Thoracic aorta (tissue), 2 donors: ENCODE measurements at regions not wholly inside any gene's neighbourhood (a gene's known extent, or its start where the extent isn't known, plus 50 kb on each side); places are given as distances from the start of the nearest gene placed in this dataset.

Experiments
- ATAC-seq: fragments of 150-250 bp; one replicate; pipeline ENCODE4 v1.8.0; 2017; ENCODE audit warnings: low read depth; ENCODE audit not compliant: insufficient number of reproducible peaks, low FRiP score
- DNase-seq: peaks from one replicate; pipeline ENCODE4 v3.0.0-alpha.2; 2020; ENCODE audit warnings: low spot score
- H3K27ac ChIP-seq, 2 donors: fragments of 200-600 bp; sonication (generic); 1 replicate in 1 of 2; 2 replicates in 1 of 2; pipeline ENCODE4 v1.5.1; 2016; ENCODE audit warnings: mild to moderate bottlenecking in 2 of 2, moderate library complexity in 2 of 2
- H3K27me3 ChIP-seq: fragments of 200-600 bp; sonication (generic); replicated peaks from 2 replicates; pipeline ENCODE4 v1.6.0; 2016; ENCODE audit warnings: mild to moderate bottlenecking; ENCODE audit not compliant: insufficient read depth
- H3K36me3 ChIP-seq: fragments of 200-600 bp; sonication (generic); one replicate; pipeline ENCODE4 v1.5.1; 2016
- H3K4me1 ChIP-seq, 2 donors: fragments of 200-600 bp; sonication (generic); 1 replicate in 1 of 2; 2 replicates in 1 of 2; pipeline versions ENCODE4 v1.5.1 to v1.6.0; 2016; ENCODE audit warnings: low read depth in 2 of 2, mild to moderate bottlenecking in 1 of 2; ENCODE audit not compliant: control insufficient read depth in 1 of 2
- H3K4me3 ChIP-seq: fragments of 200-600 bp; sonication (generic); 2 replicates; pipeline ENCODE4 v1.5.1; 2016; ENCODE audit warnings: mild to moderate bottlenecking
- H3K9me3 ChIP-seq: fragments of 200-600 bp; sonication (generic); 2 replicates; pipeline ENCODE4 v1.5.1; 2016
- TF ChIP-seq, protein P1 (sequence below): fragments of 200-600 bp; sonication (generic); IDR thresholded peaks from one replicate; pipeline ENCODE4 v1.5.1; 2019; ENCODE audit warnings: antibody characterized with exemption

DNA sequence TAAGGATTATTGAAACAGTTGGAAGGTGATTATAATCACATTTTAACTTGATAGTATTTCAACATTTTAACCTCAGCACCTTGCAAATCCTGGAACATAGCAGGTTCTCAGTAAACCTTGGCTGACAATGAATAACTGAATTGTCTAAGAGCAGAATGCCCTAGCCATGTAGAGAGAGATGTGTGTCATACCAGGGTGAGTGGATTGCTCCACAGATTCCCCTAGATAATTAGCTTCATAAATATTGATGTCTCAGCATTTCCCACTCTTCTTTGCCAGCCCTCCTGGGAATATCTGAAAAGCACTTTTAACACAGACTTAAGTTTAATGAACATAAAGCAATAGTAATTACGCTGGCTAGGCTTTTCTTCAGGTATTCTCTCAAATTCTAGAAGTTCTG, 363.5 kb downstream of the MAN2A1 start:
- no peak for DNase-seq
- no peak for ATAC-seq
- TF ChIP-seq, protein P1, sequence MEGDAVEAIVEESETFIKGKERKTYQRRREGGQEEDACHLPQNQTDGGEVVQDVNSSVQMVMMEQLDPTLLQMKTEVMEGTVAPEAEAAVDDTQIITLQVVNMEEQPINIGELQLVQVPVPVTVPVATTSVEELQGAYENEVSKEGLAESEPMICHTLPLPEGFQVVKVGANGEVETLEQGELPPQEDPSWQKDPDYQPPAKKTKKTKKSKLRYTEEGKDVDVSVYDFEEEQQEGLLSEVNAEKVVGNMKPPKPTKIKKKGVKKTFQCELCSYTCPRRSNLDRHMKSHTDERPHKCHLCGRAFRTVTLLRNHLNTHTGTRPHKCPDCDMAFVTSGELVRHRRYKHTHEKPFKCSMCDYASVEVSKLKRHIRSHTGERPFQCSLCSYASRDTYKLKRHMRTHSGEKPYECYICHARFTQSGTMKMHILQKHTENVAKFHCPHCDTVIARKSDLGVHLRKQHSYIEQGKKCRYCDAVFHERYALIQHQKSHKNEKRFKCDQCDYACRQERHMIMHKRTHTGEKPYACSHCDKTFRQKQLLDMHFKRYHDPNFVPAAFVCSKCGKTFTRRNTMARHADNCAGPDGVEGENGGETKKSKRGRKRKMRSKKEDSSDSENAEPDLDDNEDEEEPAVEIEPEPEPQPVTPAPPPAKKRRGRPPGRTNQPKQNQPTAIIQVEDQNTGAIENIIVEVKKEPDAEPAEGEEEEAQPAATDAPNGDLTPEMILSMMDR = no peak
- Histone ChIP-seq H3K36me3 (no peaks in the 10 kb centered on the region), H3K4me3 (no peak overlapping the region), H3K9me3 (no peaks in the 10 kb centered on the region), H3K27me3 (no peaks in the 10 kb centered on the region), H3K27ac (no peak overlapping the region), H3K4me1 (peaks cover 5 to 19% of the 10 kb centered on the region in 2 donors)

DNA sequence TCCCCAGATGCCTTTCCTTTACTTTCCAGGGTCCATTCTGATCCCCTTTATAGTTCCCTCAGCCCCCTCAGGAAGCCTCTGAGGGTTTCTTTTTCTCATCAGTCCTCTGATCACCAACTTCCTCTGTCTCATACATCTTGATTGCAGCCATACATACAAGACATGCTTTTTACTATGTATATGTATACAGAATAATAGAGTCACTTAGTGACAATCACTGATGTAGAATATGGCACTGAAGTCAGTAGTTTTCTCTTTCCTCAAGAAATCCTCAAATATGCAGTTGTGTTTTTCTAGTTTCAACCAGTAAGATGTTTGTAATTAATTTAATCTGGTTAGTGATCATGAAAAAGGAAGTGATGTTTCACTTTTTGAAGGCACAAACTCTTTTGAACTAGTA, 364.1 kb downstream of the MAN2A1 start:
- Histone ChIP-seq H3K9me3 (no peaks in the 10 kb centered on the region), H3K4me3 (no peak overlapping the region), H3K27me3 (no peaks in the 10 kb centered on the region), H3K27ac (no peak overlapping the region), H3K36me3 (no peaks in the 10 kb centered on the region), H3K4me1 (peaks cover 5 to 19% of the 10 kb centered on the region in 2 donors)
- TF ChIP-seq, protein P1 = no peak
- ATAC-seq (no peak), DNase-seq (no peak)

DNA sequence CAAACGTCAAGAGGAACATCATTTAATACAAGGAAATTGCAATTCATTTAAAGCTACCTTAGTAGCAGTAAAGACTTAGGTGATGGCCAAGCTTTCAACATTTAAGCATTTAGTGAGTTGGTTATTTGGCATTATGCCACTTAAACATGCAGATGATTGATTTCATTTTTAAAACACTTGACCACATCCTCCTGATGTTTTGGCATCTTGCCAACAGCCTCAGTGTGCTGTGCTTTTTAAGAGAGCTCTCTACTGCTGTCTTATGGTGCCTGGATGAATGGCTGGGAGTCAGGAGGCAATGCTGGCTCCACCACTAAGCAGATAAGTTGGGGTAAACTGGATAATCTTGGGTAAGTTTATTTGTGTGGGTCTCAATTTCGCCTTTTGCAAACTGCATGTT, 364.5 kb downstream of the MAN2A1 start:
- Histone ChIP-seq H3K36me3 (no peaks in the 10 kb centered on the region), H3K27me3 (no peaks in the 10 kb centered on the region), H3K27ac (no peak overlapping the region), H3K4me1 (peaks cover 5 to 19% of the 10 kb centered on the region in 2 donors), H3K4me3 (no peak overlapping the region), H3K9me3 (no peaks in the 10 kb centered on the region)
- TF ChIP-seq, protein P1 = peak; percentile 24
- ATAC-seq (no peak), DNase-seq (no peak)

DNA sequence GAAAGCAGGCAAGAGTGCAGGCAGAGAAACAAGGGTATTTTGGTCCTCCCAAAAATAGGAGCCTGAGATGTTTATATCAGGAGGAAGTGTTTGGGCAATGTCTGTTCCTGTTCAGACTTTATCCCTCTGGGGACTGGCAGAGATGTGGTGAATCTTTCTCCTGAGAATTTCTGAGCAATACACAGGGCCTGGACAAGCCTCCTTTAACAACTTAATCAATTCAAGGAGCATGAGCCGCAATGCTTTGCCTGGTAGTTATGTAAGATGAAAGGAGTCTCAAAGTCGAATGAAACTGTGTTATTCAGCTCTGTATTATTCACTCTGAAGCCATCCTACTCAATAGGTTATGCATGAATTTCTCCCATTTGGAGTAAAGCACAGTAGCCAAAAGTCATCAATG, 365.6 kb downstream of the MAN2A1 start:
- TF ChIP-seq, protein P1 = no peak
- DNase-seq (no peak), ATAC-seq (no peak)
- Histone ChIP-seq H3K4me3 (no peak overlapping the region), H3K27ac (no peak overlapping the region), H3K36me3 (no peaks in the 10 kb centered on the region), H3K27me3 (no peaks in the 10 kb centered on the region), H3K4me1 (peaks cover 5 to 19% of the 10 kb centered on the region in 2 donors), H3K9me3 (no peaks in the 10 kb centered on the region)

DNA sequence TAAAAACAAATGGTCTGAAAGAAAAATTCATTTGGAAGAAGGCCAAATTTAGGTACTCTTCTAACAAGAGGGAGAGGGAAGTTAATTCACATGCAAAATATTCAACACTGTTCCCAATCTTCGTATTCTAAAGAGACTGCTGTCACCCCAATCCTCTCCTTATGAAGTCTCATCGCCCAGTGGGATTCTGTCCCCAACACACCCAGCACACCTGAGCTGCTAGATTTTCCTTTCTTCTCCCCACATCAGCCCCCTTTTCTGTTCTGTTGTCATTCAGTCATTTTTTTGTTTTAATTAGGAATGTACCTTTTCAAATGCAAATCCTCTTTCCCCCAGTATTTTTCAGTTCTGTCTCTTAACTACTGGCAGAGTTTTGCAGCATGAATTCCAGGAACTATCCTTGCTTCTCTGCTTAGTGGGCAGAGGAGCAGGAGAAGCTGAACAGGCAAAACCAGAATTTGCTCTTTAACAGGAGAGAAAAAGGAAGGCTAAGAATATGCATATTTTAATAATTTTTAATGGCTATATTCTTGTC, 366.9 kb downstream of the MAN2A1 start:
- Histone ChIP-seq H3K36me3 (no peaks in the 10 kb centered on the region), H3K4me1 (peaks cover 5 to 19% of the 10 kb centered on the region in 2 donors), H3K4me3 (no peak overlapping the region), H3K9me3 (no peaks in the 10 kb centered on the region), H3K27me3 (no peaks in the 10 kb centered on the region), H3K27ac (no peak overlapping the region)
- ATAC-seq (no peak), DNase-seq (no peak)
- TF ChIP-seq, protein P1 = no peak
